BJ (cell line): ENCODE measurements at regions not wholly inside any gene's neighbourhood (a gene's known extent, or its start where the extent isn't known, plus 50 kb on each side); places are given as distances from the start of the nearest gene placed in this dataset.

Experiments used
- CTCF ChIA-PET: fragments of 350-600 bp; formaldehyde crosslinking; extraction: SDS; loops from one replicate; lab custom pipeline; 2021; ENCODE audit warnings: antibody characterized with exemption, inconsistent platforms; lab: Yijun Ruan, JAX
- POLR2A ChIA-PET: fragments of 300-600 bp; sonication (Branson Sonifier 250); formaldehyde crosslinking; extraction: SDS; loops from one replicate; lab custom pipeline; 2021; ENCODE audit warnings: antibody characterized with exemption; lab: Charles Lee
- DNase-seq: peaks from one replicate; pipeline ENCODE4 v3.0.0-alpha.2; 2011; ENCODE audit warnings: low read depth
- H3K27me3 ChIP-seq: 2 replicates; pipeline ENCODE4 v1.6.0; 2011; ENCODE audit warnings: low read length; ENCODE audit not compliant: control insufficient read depth, insufficient read depth
- H3K36me3 ChIP-seq: 2 replicates; pipeline ENCODE4 v1.5.1; 2011; ENCODE audit warnings: low read length; ENCODE audit not compliant: control insufficient read depth, insufficient read depth
- H3K4me3 ChIP-seq: 2 replicates; pipeline ENCODE4 v1.5.1; 2011; ENCODE audit warnings: low read depth, mild to moderate bottlenecking, control low read depth, low read length
- TF ChIP-seq, protein P1 (sequence below): IDR thresholded peaks from 2 replicates; pipeline ENCODE4 v1.5.1; 2011; ENCODE audit warnings: low read depth, mild to moderate bottlenecking, control low read depth, inconsistent platforms, low read length, moderate library complexity; ENCODE audit not compliant: insufficient read depth

GRCh38 chr21:26754853-26755252 is 90.4 kb downstream of the ADAMTS1 start:
- POLR2A ChIA-PET = no interaction called here
- TF ChIP-seq, protein P1, sequence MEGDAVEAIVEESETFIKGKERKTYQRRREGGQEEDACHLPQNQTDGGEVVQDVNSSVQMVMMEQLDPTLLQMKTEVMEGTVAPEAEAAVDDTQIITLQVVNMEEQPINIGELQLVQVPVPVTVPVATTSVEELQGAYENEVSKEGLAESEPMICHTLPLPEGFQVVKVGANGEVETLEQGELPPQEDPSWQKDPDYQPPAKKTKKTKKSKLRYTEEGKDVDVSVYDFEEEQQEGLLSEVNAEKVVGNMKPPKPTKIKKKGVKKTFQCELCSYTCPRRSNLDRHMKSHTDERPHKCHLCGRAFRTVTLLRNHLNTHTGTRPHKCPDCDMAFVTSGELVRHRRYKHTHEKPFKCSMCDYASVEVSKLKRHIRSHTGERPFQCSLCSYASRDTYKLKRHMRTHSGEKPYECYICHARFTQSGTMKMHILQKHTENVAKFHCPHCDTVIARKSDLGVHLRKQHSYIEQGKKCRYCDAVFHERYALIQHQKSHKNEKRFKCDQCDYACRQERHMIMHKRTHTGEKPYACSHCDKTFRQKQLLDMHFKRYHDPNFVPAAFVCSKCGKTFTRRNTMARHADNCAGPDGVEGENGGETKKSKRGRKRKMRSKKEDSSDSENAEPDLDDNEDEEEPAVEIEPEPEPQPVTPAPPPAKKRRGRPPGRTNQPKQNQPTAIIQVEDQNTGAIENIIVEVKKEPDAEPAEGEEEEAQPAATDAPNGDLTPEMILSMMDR = no peak
- no peak for DNase-seq
- Histone ChIP-seq H3K36me3 (no peaks in the 10 kb centered on the region), H3K27me3 (no peaks in the 10 kb centered on the region), H3K4me3 (no peak overlapping the region)
- CTCF ChIA-PET = interaction anchor here (1.1 to 3.2 kb wide), 6 partner anchors 11 to 90 kb away, joined by 3 to 16 read pairs (median 3); no protein-coding TSS in a partner anchor

GRCh38 chr21:26753822-26754221 is 91.4 kb downstream of the ADAMTS1 start:
- Histone ChIP-seq H3K27me3 (no peaks in the 10 kb centered on the region), H3K36me3 (no peaks in the 10 kb centered on the region), H3K4me3 (no peak overlapping the region)
- no peak for DNase-seq
- CTCF ChIA-PET = no interaction called here
- POLR2A ChIA-PET = no interaction called here
- TF ChIP-seq, protein P1 = no peak

GRCh38 chr21:26752849-26753248 is 92.4 kb downstream of the ADAMTS1 start:
- H3K36me3 ChIP-seq = no peaks in the 10 kb centered on the region
- H3K27me3 ChIP-seq = no peaks in the 10 kb centered on the region
- ChIA-PET POLR2A (no interaction called here), CTCF (no interaction called here)
- H3K4me3 ChIP-seq = no peak overlapping the region
- DNase-seq = no peak
- TF ChIP-seq, protein P1 = no peak

GRCh38 chr21:26751305-26751704 is 93.9 kb downstream of the ADAMTS1 start:
- TF ChIP-seq, protein P1 = no peak
- CTCF ChIA-PET = interaction anchor here (1.5 kb wide), 1 partner anchor 18 kb away, joined by 7 read pairs; no protein-coding TSS in a partner anchor

GRCh38 chr21:26748066-26748465 is 97.1 kb downstream of the ADAMTS1 start:
- TF ChIP-seq, protein P1 = no peak
- no peak for DNase-seq
- H3K27me3 ChIP-seq = no peaks in the 10 kb centered on the region
- no peaks in the 10 kb centered on the region for H3K36me3 ChIP-seq
- H3K4me3 ChIP-seq = no peak overlapping the region
- POLR2A ChIA-PET = no interaction called here
- CTCF ChIA-PET = interaction anchor here (1.7 to 2.3 kb wide), 2 partner anchors 8 to 15 kb away, joined by 7 read pairs; no protein-coding TSS in a partner anchor

More at GRCh38 chr21:26751305-26751704, 93.9 kb downstream of the ADAMTS1 start:
- no peaks in the 10 kb centered on the region for H3K36me3 ChIP-seq
- H3K27me3 ChIP-seq = no peaks in the 10 kb centered on the region
- H3K4me3 ChIP-seq = no peak overlapping the region
- DNase-seq = no peak
- POLR2A ChIA-PET = no interaction called here
